CD4-positive, alpha-beta memory T cell (primary cell): ENCODE measurements at regions not wholly inside any gene's neighbourhood (a gene's known extent, or its start where the extent isn't known, plus 50 kb on each side); places are given as distances from the start of the nearest gene placed in this dataset.
A peak's percentile ranks its signal among the peaks of the same experiment; 100 is the strongest.
"Not testable (repeated sequence)": the region's sequence is repeated elsewhere in the genome, so short reads cannot be mapped to it uniquely, and the experiment has no call there.

Experiments
- CTCF ChIA-PET: fragments of 350-600 bp; sonication (Branson Sonifier 250); formaldehyde crosslinking; loops from one replicate; lab custom pipeline; 2021; ENCODE audit warnings: inconsistent platforms; ENCODE audit not compliant: partially characterized antibody; lab: Charles Lee
- POLR2A ChIA-PET: fragments of 350-600 bp; sonication (Branson Sonifier 250); formaldehyde crosslinking; loops from one replicate; lab custom pipeline; 2021; ENCODE audit not compliant: partially characterized antibody; lab: Charles Lee
- DNase-seq, 5 donors: peaks; one replicate each; pipeline versions ENCODE4 v3.0.0 to v3.0.0-alpha.2; 2020 to 2022; ENCODE audit warnings: mixed read lengths in 1 of 5
- H3K27ac ChIP-seq: one replicate; pipeline ENCODE4 v1.7.0; 2013; ENCODE audit warnings: low read depth, low read length
- H3K27me3 ChIP-seq: 2 replicates; pipeline ENCODE4 v1.7.0; 2013; ENCODE audit warnings: mild to moderate bottlenecking, low read length, moderate library complexity; ENCODE audit not compliant: insufficient read depth
- H3K36me3 ChIP-seq: 2 replicates; pipeline ENCODE4 v1.7.0; 2013; ENCODE audit warnings: mild to moderate bottlenecking, low read length, moderate library complexity; ENCODE audit not compliant: insufficient read depth
- H3K4me1 ChIP-seq: 2 replicates; pipeline ENCODE4 v1.7.0; 2013; ENCODE audit warnings: mild to moderate bottlenecking, low read length, moderate library complexity; ENCODE audit not compliant: insufficient read depth
- H3K4me3 ChIP-seq, 2 donors: one replicate each; pipeline ENCODE4 v1.7.0; 2013; ENCODE audit warnings: low read length in 2 of 2, mild to moderate bottlenecking in 1 of 2
- H3K9me3 ChIP-seq, 2 donors: one replicate each; pipeline ENCODE4 v1.7.0; 2013; ENCODE audit warnings: low read length in 2 of 2, control low read depth in 1 of 2; ENCODE audit not compliant: control insufficient read depth in 1 of 2
- H3K27ac Mint-ChIP-seq, 7 donors: one replicate each; pipeline ENCODE4 v1.8.0; 2020 to 2021; ENCODE audit warnings: mixed read lengths in 7 of 7, mild to moderate bottlenecking in 6 of 7, inconsistent platforms in 3 of 7, moderate library complexity in 3 of 7
- H3K27me3 Mint-ChIP-seq, 2 donors: one replicate each; pipeline ENCODE4 v1.8.0; 2020 to 2021; ENCODE audit warnings: mixed read lengths in 2 of 2
- H3K36me3 Mint-ChIP-seq, 2 donors: one replicate each; pipeline ENCODE4 v1.8.0; 2020 to 2021; ENCODE audit warnings: mixed read lengths in 2 of 2, inconsistent platforms in 1 of 2, mild to moderate bottlenecking in 1 of 2
- H3K4me1 Mint-ChIP-seq, 4 donors: one replicate each; pipeline ENCODE4 v1.8.0; 2020 to 2021; ENCODE audit warnings: mixed read lengths in 4 of 4, mild to moderate bottlenecking in 1 of 4
- H3K4me3 Mint-ChIP-seq, 8 donors: one replicate each; pipeline ENCODE4 v1.8.0; 2020 to 2021; ENCODE audit warnings: mixed read lengths in 8 of 8, mild to moderate bottlenecking in 7 of 8, moderate library complexity in 6 of 8, inconsistent platforms in 3 of 8
- H3K9me3 Mint-ChIP-seq, 8 donors: one replicate each; pipeline ENCODE4 v1.8.0; 2020 to 2021; ENCODE audit warnings: mixed read lengths in 8 of 8, mild to moderate bottlenecking in 5 of 8, inconsistent platforms in 3 of 8, moderate library complexity in 1 of 8
- intact Hi-C: fragments of 100-400 bp; cut with micrococcal nuclease; formaldehyde crosslinking; loops from one replicate; pipeline ENCODE4 v1.15.1; 2023

DNA sequence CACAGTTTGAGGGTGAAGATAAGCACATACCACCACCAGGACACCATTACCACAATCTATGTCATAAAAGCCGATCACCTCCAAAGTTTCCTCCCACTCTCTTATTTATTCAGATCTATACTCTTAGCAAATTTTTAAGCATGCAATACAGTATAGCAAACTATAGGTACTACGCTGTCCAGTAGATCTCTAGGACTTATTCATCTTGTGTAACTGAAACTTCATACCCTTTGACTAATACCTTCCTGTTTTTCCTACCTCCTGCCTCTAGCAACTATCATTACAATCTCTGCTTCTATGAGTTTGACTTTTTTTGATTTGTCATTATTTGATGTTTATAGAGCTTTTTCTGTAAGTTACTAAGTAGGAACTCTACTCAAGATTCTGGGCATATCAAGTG lies 84.5 kb upstream of the MANSC4 start:
- no peaks in the 10 kb centered on the region for H3K27me3 Mint-ChIP-seq
- Histone ChIP-seq H3K4me3 (no peak overlapping the region), H3K4me1 (no peaks in the 10 kb centered on the region), H3K27ac (no peak overlapping the region), H3K27me3 (no peaks in the 10 kb centered on the region), H3K36me3 (no peaks in the 10 kb centered on the region), H3K9me3 (no peaks in the 10 kb centered on the region)
- peaks cover 9 to 21% (median 12%) of the 10 kb centered on the region in 4 donors for H3K4me1 Mint-ChIP-seq
- ChIA-PET CTCF (interaction anchor here (1.3 kb wide), 1 partner anchor 43 kb away, joined by 3 read pairs; no protein-coding TSS in a partner anchor), POLR2A (no interaction called here)
- H3K9me3 Mint-ChIP-seq: peaks cover 0 to 8% (median 0%) of the 10 kb centered on the region in 8 donors
- DNase-seq: no peak
- peak overlapping the region in 2 of 7 donors; percentile 3 to 44 for H3K27ac Mint-ChIP-seq
- H3K36me3 Mint-ChIP-seq: no peaks in the 10 kb centered on the region
- intact Hi-C loops: no loop called here
- H3K4me3 Mint-ChIP-seq: peak overlapping the region in 3 of 8 donors; percentile 31 to 71 (median 61)

DNA sequence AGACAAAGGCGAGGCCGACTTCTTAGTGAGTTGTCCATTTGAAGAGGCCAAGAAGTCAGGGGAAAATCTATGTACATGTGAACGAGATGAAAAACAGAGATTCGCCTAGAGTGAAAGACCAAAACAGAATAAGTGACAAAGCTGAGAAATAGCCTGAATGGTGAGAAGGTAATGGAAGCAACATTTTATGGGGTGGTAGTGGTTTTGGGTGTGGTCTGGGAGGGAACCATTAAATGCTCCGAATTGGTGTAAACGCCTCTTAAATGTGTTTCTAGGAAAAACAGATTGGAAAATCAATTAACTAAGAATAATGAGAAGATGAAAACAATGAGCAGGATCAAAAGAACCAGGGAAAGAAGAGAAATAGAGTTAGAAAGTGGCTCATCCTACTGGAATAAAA lies 83.8 kb upstream of the MANSC4 start:
- Mint-ChIP-seq H3K27me3 (peaks cover 0 to 2% of the 10 kb centered on the region in 2 donors), H3K4me3 (peak overlapping the region in 1 of 8 donors; percentile 5), H3K9me3 (peaks cover 0 to 8% (median 0%) of the 10 kb centered on the region in 8 donors), H3K4me1 (peaks cover 9 to 21% (median 12%) of the 10 kb centered on the region in 4 donors), H3K27ac (peak overlapping the region in 1 of 7 donors; percentile 0), H3K36me3 (no peaks in the 10 kb centered on the region)
- no peak overlapping the region for H3K27ac ChIP-seq
- ChIA-PET CTCF (interaction anchor here (1.3 kb wide), 1 partner anchor 42 kb away, joined by 3 read pairs; no protein-coding TSS in a partner anchor), POLR2A (no interaction called here)
- no peaks in the 10 kb centered on the region for H3K4me1 ChIP-seq
- no peak for DNase-seq
- intact Hi-C loops: no loop called here
- H3K36me3 ChIP-seq: no peaks in the 10 kb centered on the region
- no peak overlapping the region for H3K4me3 ChIP-seq
- H3K9me3 ChIP-seq: no peaks in the 10 kb centered on the region
- no peaks in the 10 kb centered on the region for H3K27me3 ChIP-seq

DNA sequence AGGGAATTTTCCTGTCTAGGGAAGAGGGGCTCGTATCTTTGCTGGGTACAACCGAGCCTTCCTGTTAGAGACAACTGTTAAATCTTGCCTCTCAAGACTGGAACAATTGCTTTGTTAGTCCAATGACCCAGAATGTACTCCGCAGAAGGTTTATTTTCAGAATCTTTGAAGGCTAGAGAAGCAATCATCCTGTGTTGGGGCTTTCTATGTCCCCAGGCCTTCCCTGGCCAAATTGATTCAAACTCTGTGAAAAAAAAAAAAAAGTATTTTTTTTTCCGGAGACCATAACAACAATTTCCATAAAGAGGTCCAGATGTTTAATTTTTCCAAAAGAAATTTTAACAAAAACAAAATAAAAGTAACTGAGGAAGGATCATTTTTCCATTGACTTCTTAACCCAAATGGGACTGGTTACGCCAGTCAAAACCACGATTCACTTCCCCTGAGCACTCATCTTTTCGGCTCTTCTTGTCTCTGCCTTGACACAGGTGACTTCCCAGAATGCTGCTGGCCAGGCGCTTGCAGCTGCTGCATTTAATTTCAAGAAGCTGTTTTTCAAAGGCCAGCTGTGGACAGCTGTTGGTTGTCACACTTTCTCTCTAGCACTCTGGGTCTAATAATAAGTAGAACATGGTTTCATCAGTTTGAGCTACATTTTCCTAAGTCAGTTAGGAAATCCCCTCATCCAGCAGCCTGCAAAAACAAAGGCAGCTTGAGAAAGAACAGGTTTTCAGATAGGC lies 81.6 kb upstream of the MANSC4 start:
- ChIA-PET CTCF (no interaction called here), POLR2A (no interaction called here)
- no peak overlapping the region for H3K4me3 Mint-ChIP-seq
- Histone ChIP-seq H3K27me3 (no peaks in the 10 kb centered on the region), H3K9me3 (no peaks in the 10 kb centered on the region), H3K27ac (no peak overlapping the region), H3K36me3 (no peaks in the 10 kb centered on the region), H3K4me3 (no peak overlapping the region), H3K4me1 (no peaks in the 10 kb centered on the region)
- peaks cover 0 to 8% (median 0%) of the 10 kb centered on the region in 8 donors for H3K9me3 Mint-ChIP-seq
- intact Hi-C loops: no loop called here
- no peak for DNase-seq
- H3K4me1 Mint-ChIP-seq: peaks cover 9 to 21% (median 12%) of the 10 kb centered on the region in 4 donors
- H3K27me3 Mint-ChIP-seq: peaks cover 2 to 4% of the 10 kb centered on the region in 2 donors
- no peaks in the 10 kb centered on the region for H3K36me3 Mint-ChIP-seq
- no peak overlapping the region for H3K27ac Mint-ChIP-seq

DNA sequence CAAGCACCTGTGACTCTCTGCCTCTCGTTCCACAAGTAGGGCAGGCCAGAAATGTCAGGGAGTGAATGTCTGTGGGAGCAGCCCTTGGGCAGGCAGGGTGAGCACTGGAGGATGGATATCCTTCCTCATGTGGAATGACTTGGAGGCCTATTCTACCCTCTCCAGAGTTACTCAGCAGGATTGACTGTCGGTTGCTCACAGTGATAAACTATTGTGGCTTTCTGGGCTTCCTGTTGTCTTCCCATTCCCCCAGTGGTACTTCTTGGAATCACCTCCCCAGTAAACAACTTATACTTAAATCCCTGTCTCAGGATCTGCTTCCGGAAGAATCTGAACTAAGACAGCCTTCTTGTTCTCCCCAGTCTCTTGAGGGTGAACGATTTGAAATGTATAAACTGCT lies 79.6 kb upstream of the MANSC4 start:
- H3K4me3 ChIP-seq: no peak overlapping the region
- Mint-ChIP-seq H3K4me3 (no peak overlapping the region), H3K9me3 (peaks cover 0 to 5% (median 0%) of the 10 kb centered on the region in 8 donors), H3K27ac (no peak overlapping the region), H3K27me3 (peaks cover 2 to 6% of the 10 kb centered on the region in 2 donors), H3K4me1 (peaks cover 4 to 15% (median 8%) of the 10 kb centered on the region in 4 donors), H3K36me3 (no peaks in the 10 kb centered on the region)
- no peaks in the 10 kb centered on the region for H3K4me1 ChIP-seq
- H3K27ac ChIP-seq: no peak overlapping the region
- DNase-seq: no peak
- H3K9me3 ChIP-seq: no peaks in the 10 kb centered on the region
- intact Hi-C loops: no loop called here
- ChIA-PET POLR2A (no interaction called here), CTCF (no interaction called here)
- H3K36me3 ChIP-seq: no peaks in the 10 kb centered on the region
- H3K27me3 ChIP-seq: no peaks in the 10 kb centered on the region

DNA sequence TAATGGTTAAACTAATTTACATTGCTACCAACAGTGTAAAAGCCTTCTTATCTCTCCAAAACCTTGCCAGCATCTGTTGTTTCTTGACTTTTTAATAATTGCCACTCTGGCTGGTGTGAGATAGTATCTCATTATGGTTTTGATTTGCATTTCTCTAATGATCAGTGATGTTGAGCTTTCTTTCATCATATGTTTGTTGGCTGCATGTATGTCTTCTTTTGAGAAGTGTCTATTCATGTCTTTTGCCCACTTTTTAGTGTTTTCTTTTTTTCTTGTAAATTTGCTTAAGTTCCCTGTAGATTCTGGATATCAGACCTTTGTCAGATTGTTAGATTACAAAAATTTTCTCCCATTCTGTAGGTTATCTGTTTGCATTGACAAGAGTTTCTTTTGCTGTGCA lies 77.0 kb upstream of the MANSC4 start:
- H3K9me3 Mint-ChIP-seq, DNase-seq, H3K4me1 ChIP-seq, H3K27ac Mint-ChIP-seq, H3K36me3 Mint-ChIP-seq, H3K4me3 Mint-ChIP-seq, H3K27me3 Mint-ChIP-seq, H3K9me3 ChIP-seq, H3K4me1 Mint-ChIP-seq, H3K27ac ChIP-seq, H3K36me3 ChIP-seq, POLR2A ChIA-PET, intact Hi-C loops, H3K27me3 ChIP-seq, H3K4me3 ChIP-seq, CTCF ChIA-PET: not testable (repeated sequence)

- no peak overlapping the region for H3K27ac ChIP-seq
- ChIA-PET CTCF (interaction anchor here (0.9 kb wide), 1 partner anchor 31 kb away, joined by 3 read pairs; no protein-coding TSS in a partner anchor), POLR2A (no interaction called here)
- intact Hi-C loops: no loop called here
- no peak overlapping the region for H3K4me3 Mint-ChIP-seq
- peaks cover 0 to 16% (median 7%) of the 10 kb centered on the region in 8 donors for H3K9me3 Mint-ChIP-seq
- no peaks in the 10 kb centered on the region for H3K9me3 ChIP-seq
- no peaks in the 10 kb centered on the region for H3K4me1 ChIP-seq
- H3K36me3 Mint-ChIP-seq: peaks cover 0 to 2% of the 10 kb centered on the region in 2 donors
- no peaks in the 10 kb centered on the region for H3K27me3 ChIP-seq
- no peak overlapping the region for H3K27ac Mint-ChIP-seq
- H3K4me1 Mint-ChIP-seq: no peaks in the 10 kb centered on the region
- H3K27me3 Mint-ChIP-seq: peaks cover 4% of the 10 kb centered on the region in 2 donors
- no peak for DNase-seq
- H3K36me3 ChIP-seq: no peaks in the 10 kb centered on the region
- H3K4me3 ChIP-seq: no peak overlapping the region
Observed at GRCh38 chr12:27852742-27853141, 72.7 kb upstream of the MANSC4 start.
